GM12892 (cell line): ENCODE measurements at regions not wholly inside any gene's neighbourhood (a gene's known extent, or its start where the extent isn't known, plus 50 kb on each side); places are given as distances from the start of the nearest gene placed in this dataset.

Experiments
- DNase-seq: peaks from one replicate; pipeline ENCODE4 v3.0.0; 2011; ENCODE audit not compliant: insufficient read length
- FAIRE-seq: peaks from 2 replicates; lab custom pipeline; 2011; peaks lifted over from hg19 to GRCh38; lab: Jason Lieb, UNC
- POLR2A ChIP-seq: IDR thresholded peaks from 2 replicates; pipeline ENCODE4 v1.6.1; 2011; ENCODE audit warnings: low read depth, low read length, control low read depth
- POLR2AphosphoS5 ChIP-seq: IDR thresholded peaks from 2 replicates; pipeline ENCODE4 v1.6.1; 2011; ENCODE audit warnings: low read depth, low read length, control low read depth
- TAF1 ChIP-seq: IDR thresholded peaks from 2 replicates; pipeline ENCODE4 v1.6.1; 2011; ENCODE audit warnings: low read depth, mild to moderate bottlenecking, control low read depth, low read length, borderline replicate concordance

GRCh38 chr16:62424206-62424605 is 388.0 kb upstream of the CDH8 start:
- no peak for DNase-seq
- TF ChIP-seq POLR2A = no peak
- no peak for TF ChIP-seq POLR2AphosphoS5
- TF ChIP-seq TAF1 = no peak
- FAIRE-seq = no peak

- FAIRE-seq (no peak), DNase-seq (no peak)
- TF ChIP-seq POLR2AphosphoS5 (no peak), TAF1 (no peak), POLR2A (no peak)
Measured at GRCh38 chr16:62408760-62409159, 372.5 kb upstream of the CDH8 start.

GRCh38 chr16:62406387-62406786 is 370.1 kb upstream of the CDH8 start:
- TF ChIP-seq TAF1 (no peak), POLR2AphosphoS5 (no peak), POLR2A (no peak)
- no peak for FAIRE-seq
- no peak for DNase-seq

GRCh38 chr16:62404842-62405611 is 368.8 kb upstream of the CDH8 start:
- no peak for DNase-seq
- TF ChIP-seq POLR2A = no peak
- TF ChIP-seq POLR2AphosphoS5 = no peak
- TF ChIP-seq TAF1 = no peak
- no peak for FAIRE-seq

GRCh38 chr16:62392698-62393097 is 356.5 kb upstream of the CDH8 start:
- FAIRE-seq = no peak
- no peak for DNase-seq
- TF ChIP-seq POLR2A (no peak), TAF1 (no peak), POLR2AphosphoS5 (no peak)

GRCh38 chr16:62391940-62392339 is 355.7 kb upstream of the CDH8 start:
- TF ChIP-seq POLR2AphosphoS5 = no peak
- TF ChIP-seq TAF1 = no peak
- TF ChIP-seq POLR2A = no peak

GRCh38 chr16:62391134-62391533 is 354.9 kb upstream of the CDH8 start:
- no peak for FAIRE-seq
- DNase-seq = no peak

More at GRCh38 chr16:62391940-62392339, 355.7 kb upstream of the CDH8 start:
- FAIRE-seq = no peak
- DNase-seq = no peak

GRCh38 chr16:62390214-62390613 is 354.0 kb upstream of the CDH8 start:
- FAIRE-seq = no peak
- DNase-seq = no peak
- TF ChIP-seq TAF1 (no peak), POLR2A (no peak)

More at GRCh38 chr16:62391134-62391533, 354.9 kb upstream of the CDH8 start:
- TF ChIP-seq POLR2A (no peak), POLR2AphosphoS5 (no peak), TAF1 (no peak)

- no peak for TF ChIP-seq TAF1
- no peak for TF ChIP-seq POLR2AphosphoS5
- no peak for TF ChIP-seq POLR2A
- FAIRE-seq (no peak), DNase-seq (no peak)
Measured at GRCh38 chr16:62386411-62386810, 350.2 kb upstream of the CDH8 start.

- TF ChIP-seq TAF1 (no peak), POLR2A (no peak), POLR2AphosphoS5 (no peak)
- FAIRE-seq = no peak
Measured at GRCh38 chr16:62383941-62384340, 347.7 kb upstream of the CDH8 start.

GRCh38 chr16:62370445-62370844 is 334.2 kb upstream of the CDH8 start:
- no peak for TF ChIP-seq POLR2AphosphoS5
- TF ChIP-seq POLR2A = no peak
- TF ChIP-seq TAF1 = no peak
- FAIRE-seq (no peak), DNase-seq (no peak)

More at GRCh38 chr16:62383941-62384340, 347.7 kb upstream of the CDH8 start:
- DNase-seq = no peak

GRCh38 chr16:62363501-62363900 is 327.3 kb upstream of the CDH8 start:
- DNase-seq = no peak
- TF ChIP-seq POLR2AphosphoS5 = no peak
- no peak for FAIRE-seq

- TF ChIP-seq TAF1 (no peak), POLR2AphosphoS5 (no peak), POLR2A (no peak)
- FAIRE-seq = no peak
- DNase-seq = no peak
Measured at GRCh38 chr16:62353355-62353754, 317.1 kb upstream of the CDH8 start.

- DNase-seq (no peak), FAIRE-seq (no peak)
- TF ChIP-seq POLR2AphosphoS5 (no peak), POLR2A (no peak), TAF1 (no peak)
Measured at GRCh38 chr16:62342216-62342615, 306.0 kb upstream of the CDH8 start.
